SK-N-SH (cell line): ENCODE measurements at regions not wholly inside any gene's neighbourhood (a gene's known extent, or its start where the extent isn't known, plus 50 kb on each side); places are given as distances from the start of the nearest gene placed in this dataset.

ENCODE experiments used
- CTCF ChIA-PET: fragments of 300-600, 350-600 bp; formaldehyde crosslinking; extraction: SDS; loops from one replicate; lab custom pipeline; 2021; lab: Yijun Ruan, JAX
- POLR2A ChIA-PET: fragments of 350-600 bp; sonication (Branson Sonifier 250); formaldehyde crosslinking; extraction: SDS; loops from one replicate; lab custom pipeline; 2020; ENCODE audit warnings: antibody characterized with exemption, inconsistent platforms; lab: Yijun Ruan, JAX
- DNase-seq: peaks from one replicate; pipeline ENCODE4 v3.0.0; 2012
- H2AFZ ChIP-seq: fragments of 200-600 bp; sonication (generic); 2 replicates; pipeline ENCODE4 v1.8.1; 2016; ENCODE audit warnings: antibody characterized with exemption, mild to moderate bottlenecking, low read depth
- H3F3A ChIP-seq: fragments of 200-600 bp; sonication (generic); replicated peaks from 2 replicates; pipeline ENCODE3; 2016; ENCODE audit warnings: antibody characterized with exemption, mild to moderate bottlenecking; ENCODE audit not compliant: insufficient read depth
- H3K27ac ChIP-seq, 2 experiments: fragments of 200-500 bp in 1 of 2; fragments of 200-600 bp in 1 of 2; sonication (Bioruptor generic) in 1 of 2; sonication (generic), shearing (Covaris generic) in 1 of 2; 2 replicates each; pipeline versions ENCODE4 v1.5.1 to v1.6.1; 2014 to 2016; ENCODE audit warnings: low read depth in 2 of 2, inconsistent platforms in 1 of 2, low read length in 1 of 2, mild to moderate bottlenecking in 1 of 2, mixed read lengths in 1 of 2
- H3K27me3 ChIP-seq: fragments of 200-600 bp; sonication (generic), shearing (Covaris generic); 2 replicates; pipeline ENCODE4 v1.6.1; 2016; ENCODE audit warnings: mixed run types; ENCODE audit not compliant: insufficient read depth
- H3K36me3 ChIP-seq, 2 experiments: fragments of 200-500 bp in 1 of 2; fragments of 200-600 bp in 1 of 2; sonication (Bioruptor generic) in 1 of 2; sonication (generic) in 1 of 2; replicated peaks in 1 of 2; 2 replicates each; pipeline versions ENCODE3 to v1.5.1; 2014 to 2016; ENCODE audit warnings: low read length in 1 of 2, mild to moderate bottlenecking in 1 of 2; ENCODE audit not compliant: insufficient read depth in 2 of 2, control insufficient read depth in 1 of 2
- H3K4me1 ChIP-seq, 2 experiments: fragments of 200-500 bp in 1 of 2; fragments of 200-600 bp in 1 of 2; sonication (Bioruptor generic) in 1 of 2; sonication (generic), shearing (Covaris generic) in 1 of 2; 2 replicates each; pipeline versions ENCODE4 v1.5.1 to v1.6.1; 2014 to 2016; ENCODE audit warnings: low read depth in 1 of 2, low read length in 1 of 2, mixed run types in 1 of 2; ENCODE audit not compliant: insufficient read depth in 2 of 2, control insufficient read depth in 1 of 2
- H3K4me2 ChIP-seq: fragments of 200-600 bp; sonication (generic), shearing (Covaris generic); 2 replicates; pipeline ENCODE4 v1.6.1; 2017; ENCODE audit warnings: mixed run types
- H3K4me3 ChIP-seq, 2 experiments: fragments of 200-500 bp in 1 of 2; fragments of 200-600 bp in 1 of 2; sonication (Bioruptor generic) in 1 of 2; sonication (generic), shearing (Covaris generic) in 1 of 2; 2 replicates each; pipeline versions ENCODE4 v1.5.1 to v1.8.1; 2014 to 2016; ENCODE audit warnings: low read depth in 2 of 2, inconsistent platforms in 1 of 2, low read length in 1 of 2, mild to moderate bottlenecking in 1 of 2, mixed read lengths in 1 of 2, moderate library complexity in 1 of 2
- H3K79me2 ChIP-seq: fragments of 200-600 bp; sonication (generic); 2 replicates; pipeline ENCODE4 v1.8.1; 2017; ENCODE audit warnings: mild to moderate bottlenecking; ENCODE audit not compliant: insufficient read depth
- H3K9ac ChIP-seq: fragments of 200-600 bp; sonication (generic); 2 replicates; pipeline ENCODE4 v1.6.1; 2017; ENCODE audit warnings: mixed run types
- H3K9me2 ChIP-seq: fragments of 200-600 bp; sonication (generic); 2 replicates; pipeline ENCODE4 v1.6.1; 2017; ENCODE audit warnings: mixed run types
- H3K9me3 ChIP-seq: fragments of 200-600 bp; sonication (generic); 2 replicates; pipeline ENCODE4 v1.6.1; 2017; ENCODE audit warnings: mixed run types, mild to moderate bottlenecking, moderate library complexity
- H4K20me1 ChIP-seq: fragments of 200-600 bp; sonication (generic); 2 replicates; pipeline ENCODE4 v1.6.1; 2017; ENCODE audit warnings: mild to moderate bottlenecking, mixed run types; ENCODE audit not compliant: insufficient read depth
- EZH2phosphoT487 ChIP-seq: fragments of 200-600 bp; sonication (generic); IDR thresholded peaks from 2 replicates; pipeline ENCODE4 v1.6.1; 2017; ENCODE audit warnings: low read depth, mixed run types, mild to moderate bottlenecking, antibody characterized with exemption, moderate library complexity, borderline replicate concordance
- GATA2 ChIP-seq: sonication (generic); formaldehyde crosslinking; IDR thresholded peaks from 2 replicates; pipeline ENCODE4 v1.5.0; 2020; ENCODE audit warnings: mild to moderate bottlenecking, missing genetic modification reagents
- MEF2A ChIP-seq: IDR thresholded peaks from 2 replicates; pipeline ENCODE4 v1.4.0; 2012; ENCODE audit warnings: low read depth, borderline replicate concordance
- MXI1 ChIP-seq: IDR thresholded peaks from 2 replicates; pipeline ENCODE4 v1.6.1; 2012; ENCODE audit warnings: mild to moderate bottlenecking, low read depth, low read length, improper control_type of control experiment
- POLR2AphosphoS5 ChIP-seq: IDR thresholded peaks from 2 replicates; pipeline ENCODE4 v1.6.1; 2012; ENCODE audit warnings: low read depth, low read length
- RAD21 ChIP-seq: IDR thresholded peaks from 2 replicates; pipeline ENCODE4 v1.6.1; 2012; ENCODE audit warnings: mild to moderate bottlenecking, low read length
- RFX5 ChIP-seq: IDR thresholded peaks from 2 replicates; pipeline ENCODE4 v1.6.1; 2012; ENCODE audit warnings: mild to moderate bottlenecking, improper control_type of control experiment, low read length
- RXRA ChIP-seq: IDR thresholded peaks from 2 replicates; pipeline ENCODE4 v1.4.0; 2012; ENCODE audit warnings: low read depth, mild to moderate bottlenecking, borderline replicate concordance
- SMC3 ChIP-seq: IDR thresholded peaks from 2 replicates; pipeline ENCODE4 v1.6.1; 2012; ENCODE audit warnings: low read depth, low read length, improper control_type of control experiment
- TAF1 ChIP-seq: IDR thresholded peaks from 2 replicates; pipeline ENCODE4 v1.6.1; 2012; ENCODE audit warnings: low read depth, mild to moderate bottlenecking, low read length, moderate library complexity, borderline replicate concordance
- TCF12 ChIP-seq: IDR thresholded peaks from 2 replicates; pipeline ENCODE4 v1.4.0; 2012
- TEAD4 ChIP-seq: IDR thresholded peaks from 2 replicates; pipeline ENCODE4 v1.4.0; 2012; ENCODE audit warnings: mild to moderate bottlenecking, borderline replicate concordance; ENCODE audit not compliant: insufficient read depth
- YY1 ChIP-seq: IDR thresholded peaks from 2 replicates; pipeline ENCODE4 v1.4.0; 2012; ENCODE audit warnings: low read depth, mild to moderate bottlenecking
- WGBS: methylation state at CpG from one replicate; pipeline ENCODE4 v1.1.6; 2017; ENCODE audit warnings: low lambda C conversion rate; 5-methylcytosine and 5-hydroxymethylcytosine counted together
- TF ChIP-seq, protein P1 (sequence below): IDR thresholded peaks from 2 replicates; pipeline ENCODE4 v1.4.0; 2012; ENCODE audit warnings: low read depth
- TF ChIP-seq, protein P2 (sequence below): fragments of 150-350 bp; IDR thresholded peaks from 2 replicates; pipeline ENCODE4 v1.6.1; 2017; ENCODE audit warnings: antibody characterized with exemption, low read length, low read depth, borderline replicate concordance
- TF ChIP-seq, protein P3 (sequence below): fragments of 200-600 bp; sonication (generic); IDR thresholded peaks from 2 replicates; pipeline ENCODE4 v1.6.1; 2017; ENCODE audit warnings: antibody characterized with exemption, mild to moderate bottlenecking, moderate library complexity
- TF ChIP-seq, protein P4 (sequence below): IDR thresholded peaks from 2 replicates; pipeline ENCODE4 v1.4.0; 2012; ENCODE audit warnings: low read depth, borderline replicate concordance

DNA sequence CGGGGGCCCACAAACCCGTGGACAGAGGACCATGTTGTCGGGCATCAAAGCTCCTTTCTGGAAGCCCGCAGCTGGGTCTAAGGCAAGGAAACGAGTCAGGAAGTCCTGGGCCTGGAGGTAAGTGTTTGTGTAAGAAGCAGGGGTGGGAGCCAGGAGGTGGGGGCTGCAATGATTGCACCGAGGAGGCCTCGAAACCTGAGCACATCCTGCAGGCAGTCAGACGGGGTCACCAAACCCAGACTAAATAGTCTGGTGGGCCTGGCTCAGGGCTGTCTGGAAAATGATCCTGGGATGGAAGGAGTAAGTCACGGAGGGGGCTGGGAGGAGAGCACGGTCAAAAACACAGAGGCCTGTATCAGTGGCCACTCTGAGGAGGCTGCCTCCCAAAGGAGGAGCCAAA lies 539.2 kb downstream of the MN1 start:
- ChIA-PET CTCF (no interaction called here), POLR2A (no interaction called here)
- Histone ChIP-seq H2AFZ (no peak overlapping the region), H3K4me2 (no peak overlapping the region), H3K4me3 (no peak overlapping the region), H3K36me3 (no peaks in the 10 kb centered on the region), H3K79me2 (no peaks in the 10 kb centered on the region), H3K4me1 (peaks cover 0 to 25% of the 10 kb centered on the region in 2 experiments; a peak in 2 of 4 replicates), H3K27ac (no peak overlapping the region), H4K20me1 (no peaks in the 10 kb centered on the region), H3K9me2 (no peaks in the 10 kb centered on the region)
- no peak for DNase-seq
- 59% methylated on average over 10 of the region's 10 CpGs for WGBS
- TF ChIP-seq GATA2 (no peak), POLR2AphosphoS5 (no peak), RXRA (no peak), RAD21 (no peak), SMC3 (no peak), MEF2A (no peak), EZH2phosphoT487 (no peak), TCF12 (no peak), TAF1 (no peak), RFX5 (no peak), YY1 (no peak), TEAD4 (no peak), MXI1 (no peak)
- TF ChIP-seq, protein P1, sequence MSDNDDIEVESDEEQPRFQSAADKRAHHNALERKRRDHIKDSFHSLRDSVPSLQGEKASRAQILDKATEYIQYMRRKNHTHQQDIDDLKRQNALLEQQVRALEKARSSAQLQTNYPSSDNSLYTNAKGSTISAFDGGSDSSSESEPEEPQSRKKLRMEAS = no peak
- TF ChIP-seq, protein P2, sequence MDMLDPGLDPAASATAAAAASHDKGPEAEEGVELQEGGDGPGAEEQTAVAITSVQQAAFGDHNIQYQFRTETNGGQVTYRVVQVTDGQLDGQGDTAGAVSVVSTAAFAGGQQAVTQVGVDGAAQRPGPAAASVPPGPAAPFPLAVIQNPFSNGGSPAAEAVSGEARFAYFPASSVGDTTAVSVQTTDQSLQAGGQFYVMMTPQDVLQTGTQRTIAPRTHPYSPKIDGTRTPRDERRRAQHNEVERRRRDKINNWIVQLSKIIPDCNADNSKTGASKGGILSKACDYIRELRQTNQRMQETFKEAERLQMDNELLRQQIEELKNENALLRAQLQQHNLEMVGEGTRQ = no peak
- TF ChIP-seq, protein P3, sequence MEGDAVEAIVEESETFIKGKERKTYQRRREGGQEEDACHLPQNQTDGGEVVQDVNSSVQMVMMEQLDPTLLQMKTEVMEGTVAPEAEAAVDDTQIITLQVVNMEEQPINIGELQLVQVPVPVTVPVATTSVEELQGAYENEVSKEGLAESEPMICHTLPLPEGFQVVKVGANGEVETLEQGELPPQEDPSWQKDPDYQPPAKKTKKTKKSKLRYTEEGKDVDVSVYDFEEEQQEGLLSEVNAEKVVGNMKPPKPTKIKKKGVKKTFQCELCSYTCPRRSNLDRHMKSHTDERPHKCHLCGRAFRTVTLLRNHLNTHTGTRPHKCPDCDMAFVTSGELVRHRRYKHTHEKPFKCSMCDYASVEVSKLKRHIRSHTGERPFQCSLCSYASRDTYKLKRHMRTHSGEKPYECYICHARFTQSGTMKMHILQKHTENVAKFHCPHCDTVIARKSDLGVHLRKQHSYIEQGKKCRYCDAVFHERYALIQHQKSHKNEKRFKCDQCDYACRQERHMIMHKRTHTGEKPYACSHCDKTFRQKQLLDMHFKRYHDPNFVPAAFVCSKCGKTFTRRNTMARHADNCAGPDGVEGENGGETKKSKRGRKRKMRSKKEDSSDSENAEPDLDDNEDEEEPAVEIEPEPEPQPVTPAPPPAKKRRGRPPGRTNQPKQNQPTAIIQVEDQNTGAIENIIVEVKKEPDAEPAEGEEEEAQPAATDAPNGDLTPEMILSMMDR = no peak
- TF ChIP-seq, protein P4, sequence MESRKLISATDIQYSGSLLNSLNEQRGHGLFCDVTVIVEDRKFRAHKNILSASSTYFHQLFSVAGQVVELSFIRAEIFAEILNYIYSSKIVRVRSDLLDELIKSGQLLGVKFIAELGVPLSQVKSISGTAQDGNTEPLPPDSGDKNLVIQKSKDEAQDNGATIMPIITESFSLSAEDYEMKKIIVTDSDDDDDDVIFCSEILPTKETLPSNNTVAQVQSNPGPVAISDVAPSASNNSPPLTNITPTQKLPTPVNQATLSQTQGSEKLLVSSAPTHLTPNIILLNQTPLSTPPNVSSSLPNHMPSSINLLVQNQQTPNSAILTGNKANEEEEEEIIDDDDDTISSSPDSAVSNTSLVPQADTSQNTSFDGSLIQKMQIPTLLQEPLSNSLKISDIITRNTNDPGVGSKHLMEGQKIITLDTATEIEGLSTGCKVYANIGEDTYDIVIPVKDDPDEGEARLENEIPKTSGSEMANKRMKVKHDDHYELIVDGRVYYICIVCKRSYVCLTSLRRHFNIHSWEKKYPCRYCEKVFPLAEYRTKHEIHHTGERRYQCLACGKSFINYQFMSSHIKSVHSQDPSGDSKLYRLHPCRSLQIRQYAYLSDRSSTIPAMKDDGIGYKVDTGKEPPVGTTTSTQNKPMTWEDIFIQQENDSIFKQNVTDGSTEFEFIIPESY = no peak
- TF ChIP-seq, all 33 proteins: peak for 0
- Histone ChIP-seq H3K27me3 (no peaks in the 10 kb centered on the region), H3F3A (no peaks in the 10 kb centered on the region), H3K9ac (no peak overlapping the region), H3K9me3 (no peaks in the 10 kb centered on the region)
